K562 (cell line): ENCODE measurements at regions not wholly inside any gene's neighbourhood (a gene's known extent, or its start where the extent isn't known, plus 50 kb on each side); places are given as distances from the start of the nearest gene placed in this dataset.
"Not testable (repeated sequence)": the region's sequence is repeated elsewhere in the genome, so short reads cannot be mapped to it uniquely, and the experiment has no call there.

Source experiments
- ATAC-seq: fragments of 200-7000 bp; cut with Tn5 transposase; 3 replicates; pipeline ENCODE4 v1.9.1; 2020; ENCODE audit warnings: moderate library complexity
- BruUV-seq: library from RNA; stranded (reverse); fragments of 400-500 nt; replicated peaks from 2 replicates; lab custom pipeline; 2021; lab: Mats Ljungman, UMichigan
- CTCF ChIA-PET: fragments of 300-600 bp; formaldehyde crosslinking; extraction: SDS; loops from one replicate; lab custom pipeline; 2021; ENCODE audit warnings: low intra/inter-chr PET ratio; lab: Yijun Ruan, JAX
- POLR2A ChIA-PET: fragments of 300-600, 350-650 bp; sonication (Branson Sonifier 250); formaldehyde crosslinking; extraction: SDS; loops from one replicate; lab custom pipeline; 2021; ENCODE audit warnings: antibody characterized with exemption, inconsistent platforms; lab: Yijun Ruan, JAX
- DNase-seq, 4 experiments: peaks; one replicate each; pipeline versions ENCODE4 v3.0.0 to v3.0.0-alpha.2; 2011 to 2018; ENCODE audit warnings: low spot score in 3 of 4, mixed read lengths in 3 of 4; ENCODE audit errors: extremely low read depth in 1 of 4
- FAIRE-seq: peaks from 2 replicates; lab custom pipeline; 2011; peaks lifted over from hg19 to GRCh38; lab: Jason Lieb, UNC
- H2AFZ ChIP-seq: 2 replicates; pipeline ENCODE4 v1.6.0; 2011; ENCODE audit warnings: low read depth, low read length, control low read depth, inconsistent platforms
- H3K27ac ChIP-seq: fragments of 200-600 bp; 3 replicates; pipeline ENCODE4 v1.8.0; 2011; ENCODE audit warnings: low read depth, mild to moderate bottlenecking, control low read depth, inconsistent platforms, low read length, moderate library complexity, mixed read lengths; ENCODE audit errors: extremely low read depth
- H3K27me3 ChIP-seq, 2 experiments: fragments of 300-600 bp in 1 of 2; 2 replicates in 1 of 2; 3 replicates in 1 of 2; pipeline versions ENCODE4 v1.6.0 to v1.8.0; 2011; ENCODE audit warnings: inconsistent platforms in 2 of 2, low read length in 2 of 2, mild to moderate bottlenecking in 1 of 2, mixed read lengths in 1 of 2, moderate library complexity in 1 of 2; ENCODE audit not compliant: control insufficient read depth in 2 of 2, insufficient read depth in 2 of 2
- H3K36me3 ChIP-seq: fragments of 300-600 bp; 3 replicates; pipeline ENCODE4 v1.8.0; 2011; ENCODE audit warnings: mild to moderate bottlenecking, low read length, inconsistent platforms; ENCODE audit not compliant: control insufficient read depth, insufficient read depth
- H3K4me1 ChIP-seq, 2 experiments: fragments of 200-600 bp in 1 of 2; replicated peaks in 1 of 2; 2 replicates in 1 of 2; 3 replicates in 1 of 2; pipeline versions ENCODE4 v1.5.1 to v1.8.0; 2011; ENCODE audit warnings: inconsistent platforms in 2 of 2, low read length in 2 of 2, mild to moderate bottlenecking in 1 of 2, mixed read lengths in 1 of 2, moderate library complexity in 1 of 2; ENCODE audit not compliant: control insufficient read depth in 2 of 2, insufficient read depth in 2 of 2
- H3K4me2 ChIP-seq: 2 replicates; pipeline ENCODE4 v1.6.1; 2011; ENCODE audit warnings: low read length, control low read depth, inconsistent platforms, mixed read lengths; ENCODE audit not compliant: insufficient read depth
- H3K4me3 ChIP-seq: fragments of 200-600 bp; sonication (generic), shearing (Covaris generic); 2 replicates; pipeline ENCODE4 v1.5.1; 2016; ENCODE audit warnings: control low read depth, inconsistent platforms
- H3K79me2 ChIP-seq: fragments of 200-600 bp; 3 replicates; pipeline ENCODE4 v1.8.0; 2011; ENCODE audit warnings: low read length, inconsistent platforms; ENCODE audit not compliant: control insufficient read depth, insufficient read depth
- H3K9ac ChIP-seq, 2 experiments: 2 replicates each; pipeline versions ENCODE4 v1.6.0 to v1.6.1; 2011; ENCODE audit warnings: low read depth in 2 of 2, low read length in 2 of 2, control low read depth in 1 of 2, inconsistent platforms in 1 of 2, mild to moderate bottlenecking in 1 of 2, mixed read lengths in 1 of 2; ENCODE audit not compliant: insufficient read depth in 1 of 2
- H3K9me1 ChIP-seq: one replicate; pipeline ENCODE4 v1.6.0; 2011; ENCODE audit warnings: inconsistent platforms, mild to moderate bottlenecking, low read length, moderate library complexity; ENCODE audit not compliant: control insufficient read depth, insufficient read depth
- H3K9me3 ChIP-seq: replicated peaks from 2 replicates; pipeline ENCODE4 v1.5.1; 2011; ENCODE audit warnings: low read depth, low read length, inconsistent platforms; ENCODE audit not compliant: control insufficient read depth, insufficient read depth
- H4K20me1 ChIP-seq: replicated peaks from 2 replicates; pipeline ENCODE4 v1.6.1; 2011; ENCODE audit warnings: low read length, inconsistent platforms, mixed read lengths; ENCODE audit not compliant: control insufficient read depth, insufficient read depth
- WGBS: fragments of 100-300 bp; shearing (Covaris generic); methylation state at CpG from one replicate; pipeline ENCODE4 v1.1.6; 2016; ENCODE audit warnings: low coverage, mixed read lengths; ENCODE audit not compliant: insufficient coverage; ENCODE audit errors: missing lambda C conversion rate; 5-methylcytosine and 5-hydroxymethylcytosine counted together
- in situ Hi-C: fragments of 300-500 bp; cut with MboI; formaldehyde crosslinking; loops from 4 replicates; pipeline ENCODE4 v1.15.0; 2018; ENCODE audit warnings: inconsistent platforms, mixed read lengths
- intact Hi-C: fragments of 100-400 bp; cut with micrococcal nuclease; formaldehyde crosslinking; loops from 2 replicates; pipeline ENCODE4 v1.14.2; 2022

GRCh38 chr15:22134941-22135566 is 54.7 kb downstream of the OR4M2 start:
- H3K4me1 ChIP-seq, intact Hi-C loops, DNase-seq, H3K4me2 ChIP-seq, H3K4me3 ChIP-seq, H3K9me1 ChIP-seq, CTCF ChIA-PET, ATAC-seq, in situ Hi-C loops, BruUV-seq, FAIRE-seq, POLR2A ChIA-PET, H3K9ac ChIP-seq, H3K79me2 ChIP-seq, H3K27me3 ChIP-seq, H3K36me3 ChIP-seq, H3K9me3 ChIP-seq, H2AFZ ChIP-seq, H3K27ac ChIP-seq, H4K20me1 ChIP-seq: not testable (repeated sequence)
- WGBS, result no CpG with 5 or more reads among the region's 3 CpGs

DNA sequence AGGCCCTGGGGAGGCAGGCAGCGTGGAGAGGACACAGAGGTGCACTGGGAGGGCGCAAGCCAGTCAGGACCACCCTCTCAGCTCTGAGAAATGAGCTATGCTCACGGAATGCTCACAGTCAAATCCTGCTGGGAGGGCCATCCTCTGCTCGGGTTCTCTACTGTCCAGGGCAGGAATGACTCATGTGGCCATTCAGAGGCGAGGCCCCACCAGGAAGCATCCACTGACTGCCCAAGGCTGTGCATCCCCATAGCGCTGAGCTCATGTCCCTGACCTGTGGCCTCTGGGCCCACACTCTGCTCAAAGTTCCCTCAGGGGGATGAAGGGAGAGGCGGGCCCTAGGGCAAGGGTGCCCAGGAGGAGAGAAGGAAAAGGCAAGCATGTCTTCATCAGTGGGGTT is 57.2 kb downstream of the OR4M2 start:
- H3K4me2 ChIP-seq, H3K79me2 ChIP-seq, FAIRE-seq, ATAC-seq, H3K4me3 ChIP-seq, H3K9me3 ChIP-seq, CTCF ChIA-PET, DNase-seq, BruUV-seq, H2AFZ ChIP-seq, H3K9me1 ChIP-seq, H3K36me3 ChIP-seq, H4K20me1 ChIP-seq, H3K4me1 ChIP-seq, intact Hi-C loops, H3K9ac ChIP-seq, H3K27ac ChIP-seq, in situ Hi-C loops, POLR2A ChIA-PET, H3K27me3 ChIP-seq: not testable (repeated sequence)
- no CpG with 5 or more reads among the region's 7 CpGs for WGBS

DNA sequence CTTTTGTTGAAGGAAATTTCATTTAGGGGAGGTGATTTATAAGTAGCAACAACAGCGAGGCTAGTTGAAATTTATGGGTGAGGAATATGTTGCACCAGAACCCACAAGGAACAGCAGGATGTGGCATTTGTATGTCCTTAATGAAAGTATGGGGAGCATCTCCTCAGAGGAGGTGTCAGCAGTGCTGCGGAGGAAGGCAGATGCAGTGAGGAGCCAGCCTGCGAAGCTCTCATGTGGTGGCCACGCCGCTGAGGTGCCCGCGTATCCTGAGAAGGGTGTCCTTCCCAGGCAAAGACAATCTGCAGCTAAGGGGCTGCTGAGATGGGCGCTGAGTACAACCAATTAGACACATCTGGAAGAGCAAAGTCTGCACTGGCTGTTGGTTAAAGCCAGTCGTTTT is 60.8 kb downstream of the OR4M2 start:
- BruUV-seq, H3K27ac ChIP-seq, H2AFZ ChIP-seq, H3K4me3 ChIP-seq, intact Hi-C loops, ATAC-seq, H3K9me1 ChIP-seq, H4K20me1 ChIP-seq, H3K9ac ChIP-seq, in situ Hi-C loops, H3K4me2 ChIP-seq, H3K36me3 ChIP-seq, H3K9me3 ChIP-seq, FAIRE-seq, DNase-seq, POLR2A ChIA-PET, H3K79me2 ChIP-seq, CTCF ChIA-PET, H3K27me3 ChIP-seq, H3K4me1 ChIP-seq: not testable (repeated sequence)
- WGBS, result no CpG with 5 or more reads among the region's 9 CpGs

- CTCF ChIA-PET, result not testable (repeated sequence)
Measured at GRCh38 chr15:22148109-22148508, 67.8 kb downstream of the OR4M2 start.

More at GRCh38 chr15:22148109-22148508, 67.8 kb downstream of the OR4M2 start:
- H3K4me2 ChIP-seq, POLR2A ChIA-PET, H2AFZ ChIP-seq, FAIRE-seq, BruUV-seq, H3K36me3 ChIP-seq, H3K9me3 ChIP-seq, H3K27me3 ChIP-seq, H3K4me3 ChIP-seq, H4K20me1 ChIP-seq, H3K79me2 ChIP-seq, intact Hi-C loops, H3K27ac ChIP-seq, H3K9ac ChIP-seq, H3K4me1 ChIP-seq, H3K9me1 ChIP-seq, in situ Hi-C loops, DNase-seq: not testable (repeated sequence)
- peak; percentile 91 for ATAC-seq
- no CpG with 5 or more reads among the region's 7 CpGs for WGBS
